ENCODE measurements at regions not wholly inside any gene's neighbourhood (a gene's known extent, or its start where the extent isn't known, plus 50 kb on each side); places are given as distances from the start of the nearest gene placed in this dataset.

DNA sequence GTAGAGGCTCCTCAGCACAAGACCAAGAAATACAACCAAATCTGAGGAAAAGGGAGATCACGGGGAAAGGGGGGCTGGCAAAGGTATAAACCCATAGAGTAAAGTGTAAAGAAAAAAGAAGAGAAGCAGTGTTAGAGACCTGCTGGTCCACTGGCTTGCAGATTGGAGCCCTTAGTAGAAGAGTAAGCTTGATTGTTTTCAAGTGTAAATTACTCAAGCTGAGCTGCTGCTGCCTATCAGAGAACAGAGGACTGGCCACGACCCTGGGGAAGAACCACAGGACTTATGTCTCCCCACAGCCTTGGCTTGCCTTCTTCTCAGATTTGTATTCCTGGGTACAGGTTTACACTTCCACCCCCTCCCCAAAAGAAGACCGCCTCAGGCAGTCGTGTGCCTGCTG, 294.2 kb downstream of the LMX1A start:
- no peak overlapping the region for H3K27ac ChIP-seq (ENCODE audit: extremely low read depth, low read depth, low read length)
- in situ Hi-C loops (cut with MboI) = loop anchor here (25.0 kb wide), 1 partner anchor 1650 kb away; no protein-coding TSS in a partner anchor
- H3K27me3 ChIP-seq (ENCODE audit: control insufficient read depth in 2 of 2, insufficient read depth in 2 of 2, low read length in 2 of 2) = no peaks in the 10 kb centered on the region
- H4K20me1 ChIP-seq (replicated peaks; ENCODE audit: control insufficient read depth, insufficient read depth, low read length) = no peaks in the 10 kb centered on the region
- no peak overlapping the region for H2AFZ ChIP-seq (ENCODE audit: low read depth, low read length)
- BruUV-seq (replicated peaks) = no TSS peak
- no peaks in the 10 kb centered on the region for H3K9me3 ChIP-seq (replicated peaks; ENCODE audit: control insufficient read depth, insufficient read depth, low read depth, low read length)
- no peak overlapping the region for H3K4me3 ChIP-seq
- DNase-seq (ENCODE audit: extremely low read depth in 1 of 4, low spot score in 3 of 4) (no peak), ATAC-seq (no peak), FAIRE-seq (no peak)
- no peaks in the 10 kb centered on the region for H3K36me3 ChIP-seq (ENCODE audit: control insufficient read depth, insufficient read depth, low read length)
- no peaks in the 10 kb centered on the region for H3K9me1 ChIP-seq (ENCODE audit: control insufficient read depth, insufficient read depth, low read length)
- no peak overlapping the region for H3K9ac ChIP-seq (ENCODE audit: insufficient read depth in 1 of 2, low read depth in 2 of 2, low read length in 2 of 2)
- intact Hi-C loops (cut with micrococcal nuclease) = no loop called here
- POLR2A ChIA-PET = no interaction called here
- no peaks in the 10 kb centered on the region for H3K79me2 ChIP-seq (ENCODE audit: control insufficient read depth, insufficient read depth, low read length)
- CTCF ChIA-PET (ENCODE audit: low intra/inter-chr PET ratio) = no interaction called here
- H3K4me1 ChIP-seq (replicated peaks in 1 of 2; ENCODE audit: control insufficient read depth in 2 of 2, insufficient read depth in 2 of 2, low read length in 2 of 2) = no peaks in the 10 kb centered on the region
- WGBS (ENCODE audit: insufficient coverage, low coverage, missing lambda C conversion rate) = 0% methylated on average over 4 of the region's 4 CpGs
- H3K4me2 ChIP-seq (ENCODE audit: insufficient read depth, low read length) = no peak overlapping the region
- TF ChIP-seq, protein P1, sequence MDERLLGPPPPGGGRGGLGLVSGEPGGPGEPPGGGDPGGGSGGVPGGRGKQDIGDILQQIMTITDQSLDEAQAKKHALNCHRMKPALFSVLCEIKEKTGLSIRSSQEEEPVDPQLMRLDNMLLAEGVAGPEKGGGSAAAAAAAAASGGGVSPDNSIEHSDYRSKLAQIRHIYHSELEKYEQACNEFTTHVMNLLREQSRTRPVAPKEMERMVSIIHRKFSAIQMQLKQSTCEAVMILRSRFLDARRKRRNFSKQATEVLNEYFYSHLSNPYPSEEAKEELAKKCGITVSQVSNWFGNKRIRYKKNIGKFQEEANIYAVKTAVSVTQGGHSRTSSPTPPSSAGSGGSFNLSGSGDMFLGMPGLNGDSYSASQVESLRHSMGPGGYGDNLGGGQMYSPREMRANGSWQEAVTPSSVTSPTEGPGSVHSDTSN (CRISPR knock-in tag; IDR thresholded peaks at IDR 0.05; ENCODE audit: low read depth) = no peak
- TF ChIP-seq, protein P1 (tag; conservative IDR thresholded peaks at IDR 0.05; ENCODE audit: low read depth) = no peak
- TF ChIP-seq, protein P2, sequence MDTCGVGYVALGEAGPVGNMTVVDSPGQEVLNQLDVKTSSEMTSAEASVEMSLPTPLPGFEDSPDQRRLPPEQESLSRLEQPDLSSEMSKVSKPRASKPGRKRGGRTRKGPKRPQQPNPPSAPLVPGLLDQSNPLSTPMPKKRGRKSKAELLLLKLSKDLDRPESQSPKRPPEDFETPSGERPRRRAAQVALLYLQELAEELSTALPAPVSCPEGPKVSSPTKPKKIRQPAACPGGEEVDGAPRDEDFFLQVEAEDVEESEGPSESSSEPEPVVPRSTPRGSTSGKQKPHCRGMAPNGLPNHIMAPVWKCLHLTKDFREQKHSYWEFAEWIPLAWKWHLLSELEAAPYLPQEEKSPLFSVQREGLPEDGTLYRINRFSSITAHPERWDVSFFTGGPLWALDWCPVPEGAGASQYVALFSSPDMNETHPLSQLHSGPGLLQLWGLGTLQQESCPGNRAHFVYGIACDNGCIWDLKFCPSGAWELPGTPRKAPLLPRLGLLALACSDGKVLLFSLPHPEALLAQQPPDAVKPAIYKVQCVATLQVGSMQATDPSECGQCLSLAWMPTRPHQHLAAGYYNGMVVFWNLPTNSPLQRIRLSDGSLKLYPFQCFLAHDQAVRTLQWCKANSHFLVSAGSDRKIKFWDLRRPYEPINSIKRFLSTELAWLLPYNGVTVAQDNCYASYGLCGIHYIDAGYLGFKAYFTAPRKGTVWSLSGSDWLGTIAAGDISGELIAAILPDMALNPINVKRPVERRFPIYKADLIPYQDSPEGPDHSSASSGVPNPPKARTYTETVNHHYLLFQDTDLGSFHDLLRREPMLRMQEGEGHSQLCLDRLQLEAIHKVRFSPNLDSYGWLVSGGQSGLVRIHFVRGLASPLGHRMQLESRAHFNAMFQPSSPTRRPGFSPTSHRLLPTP (IDR thresholded peaks at IDR 0.05; ENCODE audit: borderline replicate concordance, extremely low read depth, insufficient read length) = no peak
- TF ChIP-seq, protein P3, sequence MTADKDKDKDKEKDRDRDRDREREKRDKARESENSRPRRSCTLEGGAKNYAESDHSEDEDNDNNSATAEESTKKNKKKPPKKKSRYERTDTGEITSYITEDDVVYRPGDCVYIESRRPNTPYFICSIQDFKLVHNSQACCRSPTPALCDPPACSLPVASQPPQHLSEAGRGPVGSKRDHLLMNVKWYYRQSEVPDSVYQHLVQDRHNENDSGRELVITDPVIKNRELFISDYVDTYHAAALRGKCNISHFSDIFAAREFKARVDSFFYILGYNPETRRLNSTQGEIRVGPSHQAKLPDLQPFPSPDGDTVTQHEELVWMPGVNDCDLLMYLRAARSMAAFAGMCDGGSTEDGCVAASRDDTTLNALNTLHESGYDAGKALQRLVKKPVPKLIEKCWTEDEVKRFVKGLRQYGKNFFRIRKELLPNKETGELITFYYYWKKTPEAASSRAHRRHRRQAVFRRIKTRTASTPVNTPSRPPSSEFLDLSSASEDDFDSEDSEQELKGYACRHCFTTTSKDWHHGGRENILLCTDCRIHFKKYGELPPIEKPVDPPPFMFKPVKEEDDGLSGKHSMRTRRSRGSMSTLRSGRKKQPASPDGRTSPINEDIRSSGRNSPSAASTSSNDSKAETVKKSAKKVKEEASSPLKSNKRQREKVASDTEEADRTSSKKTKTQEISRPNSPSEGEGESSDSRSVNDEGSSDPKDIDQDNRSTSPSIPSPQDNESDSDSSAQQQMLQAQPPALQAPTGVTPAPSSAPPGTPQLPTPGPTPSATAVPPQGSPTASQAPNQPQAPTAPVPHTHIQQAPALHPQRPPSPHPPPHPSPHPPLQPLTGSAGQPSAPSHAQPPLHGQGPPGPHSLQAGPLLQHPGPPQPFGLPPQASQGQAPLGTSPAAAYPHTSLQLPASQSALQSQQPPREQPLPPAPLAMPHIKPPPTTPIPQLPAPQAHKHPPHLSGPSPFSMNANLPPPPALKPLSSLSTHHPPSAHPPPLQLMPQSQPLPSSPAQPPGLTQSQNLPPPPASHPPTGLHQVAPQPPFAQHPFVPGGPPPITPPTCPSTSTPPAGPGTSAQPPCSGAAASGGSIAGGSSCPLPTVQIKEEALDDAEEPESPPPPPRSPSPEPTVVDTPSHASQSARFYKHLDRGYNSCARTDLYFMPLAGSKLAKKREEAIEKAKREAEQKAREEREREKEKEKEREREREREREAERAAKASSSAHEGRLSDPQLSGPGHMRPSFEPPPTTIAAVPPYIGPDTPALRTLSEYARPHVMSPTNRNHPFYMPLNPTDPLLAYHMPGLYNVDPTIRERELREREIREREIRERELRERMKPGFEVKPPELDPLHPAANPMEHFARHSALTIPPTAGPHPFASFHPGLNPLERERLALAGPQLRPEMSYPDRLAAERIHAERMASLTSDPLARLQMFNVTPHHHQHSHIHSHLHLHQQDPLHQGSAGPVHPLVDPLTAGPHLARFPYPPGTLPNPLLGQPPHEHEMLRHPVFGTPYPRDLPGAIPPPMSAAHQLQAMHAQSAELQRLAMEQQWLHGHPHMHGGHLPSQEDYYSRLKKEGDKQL (CRISPR knock-in tag; IDR thresholded peaks at IDR 0.05; ENCODE audit: borderline replicate concordance) = no peak
- TF ChIP-seq CREBBP (IDR thresholded peaks at IDR 0.05; ENCODE audit: low read depth, low read length) (no peak), ZNF133 (CRISPR knock-in tag; IDR thresholded peaks at IDR 0.05) (no peak), SMAD1 (IDR thresholded peaks at IDR 0.05; ENCODE audit: low read depth, low read length, partially characterized antibody) (no peak), MYNN (IDR thresholded peaks at IDR 0.05) (no peak), MYNN (CRISPR knock-in tag; IDR thresholded peaks at IDR 0.05) (no peak), SPI1 (IDR thresholded peaks at IDR 0.05; ENCODE audit: borderline replicate concordance, low read depth, low read length) (no peak)
- TF ChIP-seq, protein P4, sequence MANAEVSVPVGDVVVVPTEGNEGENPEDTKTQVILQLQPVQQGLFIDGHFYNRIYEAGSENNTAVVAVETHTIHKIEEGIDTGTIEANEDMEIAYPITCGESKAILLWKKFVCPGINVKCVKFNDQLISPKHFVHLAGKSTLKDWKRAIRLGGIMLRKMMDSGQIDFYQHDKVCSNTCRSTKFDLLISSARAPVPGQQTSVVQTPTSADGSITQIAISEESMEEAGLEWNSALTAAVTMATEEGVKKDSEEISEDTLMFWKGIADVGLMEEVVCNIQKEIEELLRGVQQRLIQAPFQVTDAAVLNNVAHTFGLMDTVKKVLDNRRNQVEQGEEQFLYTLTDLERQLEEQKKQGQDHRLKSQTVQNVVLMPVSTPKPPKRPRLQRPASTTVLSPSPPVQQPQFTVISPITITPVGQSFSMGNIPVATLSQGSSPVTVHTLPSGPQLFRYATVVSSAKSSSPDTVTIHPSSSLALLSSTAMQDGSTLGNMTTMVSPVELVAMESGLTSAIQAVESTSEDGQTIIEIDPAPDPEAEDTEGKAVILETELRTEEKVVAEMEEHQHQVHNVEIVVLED (CRISPR knock-in tag; IDR thresholded peaks at IDR 0.05) = no peak
